ENCODE measurements at regions not wholly inside any gene's neighbourhood (a gene's known extent, or its start where the extent isn't known, plus 50 kb on each side); places are given as distances from the start of the nearest gene placed in this dataset.

GRCh38 chr4:159735281-159736207 is 632.7 kb downstream of the RAPGEF2 start:
- Histone ChIP-seq H3K4me2 (ENCODE audit: low read length) (no peak overlapping the region), H3K36me3 (ENCODE audit: control insufficient read depth in 1 of 2, insufficient read depth in 2 of 2, low read length in 2 of 2) (no peaks in the 10 kb centered on the region), H2BK5ac (ENCODE audit: low read depth, low read length, poor library complexity) (no peak overlapping the region), H3K23ac (ENCODE audit: low read length) (no peak overlapping the region), H3K27ac (ENCODE audit: low read depth, low read length) (no peak overlapping the region), H2AFZ (ENCODE audit: insufficient read depth, low read length, poor library complexity) (no peak overlapping the region), H3K4ac (ENCODE audit: low read depth, low read length) (no peak overlapping the region), H3K14ac (ENCODE audit: low read length) (no peak overlapping the region), H2AK5ac (ENCODE audit: low read length) (no peak overlapping the region), H4K8ac (ENCODE audit: low read depth, low read length) (no peak overlapping the region), H3K18ac (ENCODE audit: low read length) (no peak overlapping the region), H2BK120ac (ENCODE audit: insufficient read depth, low read length, poor library complexity) (no peak overlapping the region), H4K91ac (ENCODE audit: low read depth, low read length) (no peak overlapping the region), H2BK12ac (ENCODE audit: low read length) (no peak overlapping the region), H3K9me3 (ENCODE audit: insufficient read depth, low read depth, low read length) (no peaks in the 10 kb centered on the region), H3K79me2 (ENCODE audit: control insufficient read depth, insufficient read depth, low read length, poor library complexity) (no peaks in the 10 kb centered on the region), H3K4me3 (ENCODE audit: low read depth, low read length) (no peak overlapping the region), H4K12ac (ENCODE audit: low read depth, low read length) (no peak overlapping the region), H3K4me1 (ENCODE audit: control insufficient read depth in 1 of 2, insufficient read depth in 2 of 2, low read length in 2 of 2) (no peaks in the 10 kb centered on the region), H3K79me1 (ENCODE audit: low read length) (no peaks in the 10 kb centered on the region), H3K27me3 (ENCODE audit: insufficient read depth, low read length) (no peaks in the 10 kb centered on the region), H3K9ac (ENCODE audit: low read length) (no peak overlapping the region)
- DNase-seq: no peak
- no CpG with 5 or more reads among the region's 6 CpGs for WGBS (ENCODE audit: extremely low coverage, insufficient coverage, insufficient read length)

- H2AK5ac ChIP-seq (ENCODE audit: low read length): no peak overlapping the region
- no peaks in the 10 kb centered on the region for H3K79me2 ChIP-seq (ENCODE audit: control insufficient read depth, insufficient read depth, low read length, poor library complexity)
- H3K27ac ChIP-seq (ENCODE audit: low read depth, low read length): no peak overlapping the region
- H3K4me1 ChIP-seq (ENCODE audit: control insufficient read depth in 1 of 2, insufficient read depth in 2 of 2, low read length in 2 of 2): no peaks in the 10 kb centered on the region
- no peak for DNase-seq
- no peaks in the 10 kb centered on the region for H3K27me3 ChIP-seq (ENCODE audit: insufficient read depth, low read length)
- no peak overlapping the region for H2BK12ac ChIP-seq (ENCODE audit: low read length)
- H3K36me3 ChIP-seq (ENCODE audit: control insufficient read depth in 1 of 2, insufficient read depth in 2 of 2, low read length in 2 of 2): no peaks in the 10 kb centered on the region
- no peak overlapping the region for H3K18ac ChIP-seq (ENCODE audit: low read length)
- H3K4ac ChIP-seq (ENCODE audit: low read depth, low read length): no peak overlapping the region
- H2AFZ ChIP-seq (ENCODE audit: insufficient read depth, low read length, poor library complexity): no peak overlapping the region
- no peaks in the 10 kb centered on the region for H3K79me1 ChIP-seq (ENCODE audit: low read length)
- H3K23ac ChIP-seq (ENCODE audit: low read length): no peak overlapping the region
- H2BK120ac ChIP-seq (ENCODE audit: insufficient read depth, low read length, poor library complexity): no peak overlapping the region
- no peak overlapping the region for H3K14ac ChIP-seq (ENCODE audit: low read length)
- H3K4me3 ChIP-seq (ENCODE audit: low read depth, low read length): no peak overlapping the region
- H3K9me3 ChIP-seq (ENCODE audit: insufficient read depth, low read depth, low read length): no peaks in the 10 kb centered on the region
- no peak overlapping the region for H3K9ac ChIP-seq (ENCODE audit: low read length)
- no peak overlapping the region for H2BK5ac ChIP-seq (ENCODE audit: low read depth, low read length, poor library complexity)
- no peak overlapping the region for H4K8ac ChIP-seq (ENCODE audit: low read depth, low read length)
- H3K4me2 ChIP-seq (ENCODE audit: low read length): no peak overlapping the region
- H4K12ac ChIP-seq (ENCODE audit: low read depth, low read length): no peak overlapping the region
- no CpG with 5 or more reads among the region's 7 CpGs for WGBS (ENCODE audit: extremely low coverage, insufficient coverage, insufficient read length)
- H4K91ac ChIP-seq (ENCODE audit: low read depth, low read length): no peak overlapping the region
These were observed 633.5 kb downstream of the RAPGEF2 start for GRCh38 chr4:159736411-159736810.

DNA sequence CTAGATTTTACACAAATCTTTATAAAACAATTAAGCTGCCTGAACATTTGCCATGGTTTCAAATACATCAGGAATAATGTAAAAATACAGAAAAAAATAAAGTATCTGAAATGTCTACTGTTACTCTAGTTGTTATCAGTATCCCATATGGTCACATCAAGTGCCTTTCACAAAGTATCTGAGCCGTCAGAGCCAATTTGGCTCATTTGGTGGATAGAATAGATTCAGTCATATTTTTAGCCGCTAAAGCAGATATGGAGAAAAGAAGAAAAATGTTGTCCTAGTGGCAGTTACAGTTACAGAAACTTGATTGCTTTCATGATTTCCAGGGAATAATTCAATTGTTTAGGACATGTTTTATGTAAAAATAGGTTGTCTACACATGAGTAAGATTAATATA is 641.1 kb downstream of the RAPGEF2 start:
- Histone ChIP-seq H2BK12ac (ENCODE audit: low read length) (no peak overlapping the region), H2BK120ac (ENCODE audit: insufficient read depth, low read length, poor library complexity) (no peak overlapping the region), H3K79me1 (ENCODE audit: low read length) (no peaks in the 10 kb centered on the region), H2BK5ac (ENCODE audit: low read depth, low read length, poor library complexity) (no peak overlapping the region), H3K14ac (ENCODE audit: low read length) (no peak overlapping the region), H4K91ac (ENCODE audit: low read depth, low read length) (no peak overlapping the region), H3K23ac (ENCODE audit: low read length) (no peak overlapping the region), H3K36me3 (ENCODE audit: control insufficient read depth in 1 of 2, insufficient read depth in 2 of 2, low read length in 2 of 2) (no peaks in the 10 kb centered on the region), H3K9me3 (ENCODE audit: insufficient read depth, low read depth, low read length) (no peaks in the 10 kb centered on the region), H3K4me3 (ENCODE audit: low read depth, low read length) (no peak overlapping the region), H3K27ac (ENCODE audit: low read depth, low read length) (no peak overlapping the region), H3K4me2 (ENCODE audit: low read length) (no peak overlapping the region), H3K18ac (ENCODE audit: low read length) (no peak overlapping the region), H4K8ac (ENCODE audit: low read depth, low read length) (no peak overlapping the region), H3K27me3 (ENCODE audit: insufficient read depth, low read length) (no peaks in the 10 kb centered on the region), H3K4ac (ENCODE audit: low read depth, low read length) (no peak overlapping the region), H4K12ac (ENCODE audit: low read depth, low read length) (no peak overlapping the region), H2AK5ac (ENCODE audit: low read length) (no peak overlapping the region), H2AFZ (ENCODE audit: insufficient read depth, low read length, poor library complexity) (no peak overlapping the region), H3K4me1 (ENCODE audit: control insufficient read depth in 1 of 2, insufficient read depth in 2 of 2, low read length in 2 of 2) (no peaks in the 10 kb centered on the region), H3K9ac (ENCODE audit: low read length) (no peak overlapping the region), H3K79me2 (ENCODE audit: control insufficient read depth, insufficient read depth, low read length, poor library complexity) (no peaks in the 10 kb centered on the region)
- DNase-seq: no peak
- no CpG with 5 or more reads among the region's 2 CpGs for WGBS (ENCODE audit: extremely low coverage, insufficient coverage, insufficient read length)

DNA sequence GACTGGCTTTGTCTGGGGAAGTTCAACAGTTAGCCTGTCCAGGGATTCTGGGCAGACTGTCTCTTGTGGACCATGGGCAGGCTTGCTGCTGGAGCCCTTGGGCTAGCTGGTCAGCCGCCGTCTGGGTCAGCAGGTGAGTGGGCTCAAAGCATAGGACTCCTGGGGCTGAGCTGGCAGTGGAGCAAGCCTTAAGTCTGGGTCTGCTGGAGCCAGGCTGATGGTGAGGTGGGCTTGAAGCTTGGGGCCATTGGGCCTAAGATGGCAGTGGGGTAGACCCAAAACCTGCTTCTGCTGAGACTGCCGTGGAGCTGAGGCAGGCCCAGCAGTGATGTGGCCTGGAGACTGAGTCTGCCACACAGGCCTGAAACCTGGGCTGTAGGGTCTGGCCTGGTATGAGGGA is 645.1 kb downstream of the RAPGEF2 start:
- Histone ChIP-seq H4K12ac (ENCODE audit: low read depth, low read length) (no peak overlapping the region), H2BK5ac (ENCODE audit: low read depth, low read length, poor library complexity) (no peak overlapping the region), H3K18ac (ENCODE audit: low read length) (no peak overlapping the region), H3K4me3 (ENCODE audit: low read depth, low read length) (no peak overlapping the region), H3K9ac (ENCODE audit: low read length) (no peak overlapping the region), H2BK120ac (ENCODE audit: insufficient read depth, low read length, poor library complexity) (no peak overlapping the region), H3K36me3 (ENCODE audit: control insufficient read depth in 1 of 2, insufficient read depth in 2 of 2, low read length in 2 of 2) (no peaks in the 10 kb centered on the region), H4K8ac (ENCODE audit: low read depth, low read length) (no peak overlapping the region), H3K79me2 (ENCODE audit: control insufficient read depth, insufficient read depth, low read length, poor library complexity) (no peaks in the 10 kb centered on the region), H3K4ac (ENCODE audit: low read depth, low read length) (no peak overlapping the region), H3K27me3 (ENCODE audit: insufficient read depth, low read length) (no peaks in the 10 kb centered on the region), H2AK5ac (ENCODE audit: low read length) (no peak overlapping the region), H3K79me1 (ENCODE audit: low read length) (no peaks in the 10 kb centered on the region), H3K27ac (ENCODE audit: low read depth, low read length) (no peak overlapping the region), H2BK12ac (ENCODE audit: low read length) (no peak overlapping the region), H3K14ac (ENCODE audit: low read length) (no peak overlapping the region), H3K9me3 (ENCODE audit: insufficient read depth, low read depth, low read length) (no peaks in the 10 kb centered on the region), H3K4me1 (ENCODE audit: control insufficient read depth in 1 of 2, insufficient read depth in 2 of 2, low read length in 2 of 2) (no peaks in the 10 kb centered on the region), H3K23ac (ENCODE audit: low read length) (no peak overlapping the region), H2AFZ (ENCODE audit: insufficient read depth, low read length, poor library complexity) (no peak overlapping the region), H3K4me2 (ENCODE audit: low read length) (no peak overlapping the region), H4K91ac (ENCODE audit: low read depth, low read length) (no peak overlapping the region)
- DNase-seq: no peak
- WGBS (ENCODE audit: extremely low coverage, insufficient coverage, insufficient read length): no CpG with 5 or more reads among the region's 3 CpGs
